ENCODE measurements at regions not wholly inside any gene's neighbourhood (a gene's known extent, or its start where the extent isn't known, plus 50 kb on each side); places are given as distances from the start of the nearest gene placed in this dataset.

DNA sequence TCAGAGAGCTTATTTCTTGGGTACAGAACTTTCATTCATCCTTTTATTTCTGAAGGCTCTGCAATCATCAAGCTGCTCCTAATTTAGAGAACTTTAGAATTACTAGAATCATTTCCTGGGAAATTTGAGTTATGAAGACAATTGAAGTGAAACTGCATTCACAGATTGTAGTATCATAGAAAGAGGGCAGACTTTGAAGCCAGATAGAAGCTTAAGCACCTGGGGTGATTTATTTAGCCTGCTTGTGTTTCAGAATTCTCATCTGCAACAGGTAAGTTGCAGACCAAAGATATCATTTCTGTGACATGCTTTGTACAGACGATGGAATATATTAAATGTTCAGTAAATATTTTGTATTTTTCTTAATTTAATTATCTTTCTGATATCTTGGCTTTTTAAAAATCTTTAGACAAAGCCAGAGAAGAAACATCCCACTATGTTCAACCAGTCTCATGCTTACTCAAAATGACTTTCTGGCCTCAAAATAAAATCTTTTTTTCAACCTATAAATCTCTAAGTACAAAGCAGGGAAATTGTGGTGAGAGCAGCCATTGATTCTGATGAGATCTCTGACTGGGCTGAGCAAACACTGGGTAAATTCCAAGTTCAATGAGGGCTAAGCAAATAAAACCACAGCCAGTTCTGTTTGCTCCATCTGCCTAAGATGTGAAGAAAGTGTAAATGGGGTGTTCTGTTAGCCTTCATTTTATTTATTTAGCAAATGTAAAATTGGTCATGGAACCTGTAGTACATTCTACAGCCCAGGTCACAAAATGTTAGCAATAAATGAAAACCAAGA is 264.7 kb upstream of the CCNG1 start:
- TF ChIP-seq, protein P1, sequence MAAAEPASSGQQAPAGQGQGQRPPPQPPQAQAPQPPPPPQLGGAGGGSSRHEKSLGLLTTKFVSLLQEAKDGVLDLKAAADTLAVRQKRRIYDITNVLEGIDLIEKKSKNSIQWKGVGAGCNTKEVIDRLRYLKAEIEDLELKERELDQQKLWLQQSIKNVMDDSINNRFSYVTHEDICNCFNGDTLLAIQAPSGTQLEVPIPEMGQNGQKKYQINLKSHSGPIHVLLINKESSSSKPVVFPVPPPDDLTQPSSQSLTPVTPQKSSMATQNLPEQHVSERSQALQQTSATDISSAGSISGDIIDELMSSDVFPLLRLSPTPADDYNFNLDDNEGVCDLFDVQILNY (CRISPR knock-in tag; IDR thresholded peaks at IDR 0.05), result no peak
- TF ChIP-seq, protein P2, sequence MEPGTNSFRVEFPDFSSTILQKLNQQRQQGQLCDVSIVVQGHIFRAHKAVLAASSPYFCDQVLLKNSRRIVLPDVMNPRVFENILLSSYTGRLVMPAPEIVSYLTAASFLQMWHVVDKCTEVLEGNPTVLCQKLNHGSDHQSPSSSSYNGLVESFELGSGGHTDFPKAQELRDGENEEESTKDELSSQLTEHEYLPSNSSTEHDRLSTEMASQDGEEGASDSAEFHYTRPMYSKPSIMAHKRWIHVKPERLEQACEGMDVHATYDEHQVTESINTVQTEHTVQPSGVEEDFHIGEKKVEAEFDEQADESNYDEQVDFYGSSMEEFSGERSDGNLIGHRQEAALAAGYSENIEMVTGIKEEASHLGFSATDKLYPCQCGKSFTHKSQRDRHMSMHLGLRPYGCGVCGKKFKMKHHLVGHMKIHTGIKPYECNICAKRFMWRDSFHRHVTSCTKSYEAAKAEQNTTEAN (CRISPR knock-in tag; IDR thresholded peaks at IDR 0.05), result no peak
- TF ChIP-seq ESRRA (CRISPR knock-in tag; IDR thresholded peaks at IDR 0.05; ENCODE audit: borderline replicate concordance) (no peak), NFE2L1 (CRISPR knock-in tag; IDR thresholded peaks at IDR 0.05) (no peak), KAT7 (CRISPR knock-in tag; IDR thresholded peaks at IDR 0.05; ENCODE audit: borderline replicate concordance) (no peak), TEAD4 (CRISPR knock-in tag; IDR thresholded peaks at IDR 0.05) (no peak), CBFB (CRISPR knock-in tag; IDR thresholded peaks at IDR 0.05; ENCODE audit: low read depth) (no peak)
- TF ChIP-seq, protein P3, sequence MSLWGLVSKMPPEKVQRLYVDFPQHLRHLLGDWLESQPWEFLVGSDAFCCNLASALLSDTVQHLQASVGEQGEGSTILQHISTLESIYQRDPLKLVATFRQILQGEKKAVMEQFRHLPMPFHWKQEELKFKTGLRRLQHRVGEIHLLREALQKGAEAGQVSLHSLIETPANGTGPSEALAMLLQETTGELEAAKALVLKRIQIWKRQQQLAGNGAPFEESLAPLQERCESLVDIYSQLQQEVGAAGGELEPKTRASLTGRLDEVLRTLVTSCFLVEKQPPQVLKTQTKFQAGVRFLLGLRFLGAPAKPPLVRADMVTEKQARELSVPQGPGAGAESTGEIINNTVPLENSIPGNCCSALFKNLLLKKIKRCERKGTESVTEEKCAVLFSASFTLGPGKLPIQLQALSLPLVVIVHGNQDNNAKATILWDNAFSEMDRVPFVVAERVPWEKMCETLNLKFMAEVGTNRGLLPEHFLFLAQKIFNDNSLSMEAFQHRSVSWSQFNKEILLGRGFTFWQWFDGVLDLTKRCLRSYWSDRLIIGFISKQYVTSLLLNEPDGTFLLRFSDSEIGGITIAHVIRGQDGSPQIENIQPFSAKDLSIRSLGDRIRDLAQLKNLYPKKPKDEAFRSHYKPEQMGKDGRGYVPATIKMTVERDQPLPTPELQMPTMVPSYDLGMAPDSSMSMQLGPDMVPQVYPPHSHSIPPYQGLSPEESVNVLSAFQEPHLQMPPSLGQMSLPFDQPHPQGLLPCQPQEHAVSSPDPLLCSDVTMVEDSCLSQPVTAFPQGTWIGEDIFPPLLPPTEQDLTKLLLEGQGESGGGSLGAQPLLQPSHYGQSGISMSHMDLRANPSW (CRISPR knock-in tag; conservative IDR thresholded peaks at IDR 0.05; ENCODE audit: low read depth), result no peak
- TF ChIP-seq, protein P4, sequence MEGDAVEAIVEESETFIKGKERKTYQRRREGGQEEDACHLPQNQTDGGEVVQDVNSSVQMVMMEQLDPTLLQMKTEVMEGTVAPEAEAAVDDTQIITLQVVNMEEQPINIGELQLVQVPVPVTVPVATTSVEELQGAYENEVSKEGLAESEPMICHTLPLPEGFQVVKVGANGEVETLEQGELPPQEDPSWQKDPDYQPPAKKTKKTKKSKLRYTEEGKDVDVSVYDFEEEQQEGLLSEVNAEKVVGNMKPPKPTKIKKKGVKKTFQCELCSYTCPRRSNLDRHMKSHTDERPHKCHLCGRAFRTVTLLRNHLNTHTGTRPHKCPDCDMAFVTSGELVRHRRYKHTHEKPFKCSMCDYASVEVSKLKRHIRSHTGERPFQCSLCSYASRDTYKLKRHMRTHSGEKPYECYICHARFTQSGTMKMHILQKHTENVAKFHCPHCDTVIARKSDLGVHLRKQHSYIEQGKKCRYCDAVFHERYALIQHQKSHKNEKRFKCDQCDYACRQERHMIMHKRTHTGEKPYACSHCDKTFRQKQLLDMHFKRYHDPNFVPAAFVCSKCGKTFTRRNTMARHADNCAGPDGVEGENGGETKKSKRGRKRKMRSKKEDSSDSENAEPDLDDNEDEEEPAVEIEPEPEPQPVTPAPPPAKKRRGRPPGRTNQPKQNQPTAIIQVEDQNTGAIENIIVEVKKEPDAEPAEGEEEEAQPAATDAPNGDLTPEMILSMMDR (IDR thresholded peaks at IDR 0.05), result no peak

Data from WTC11 (cell line).